Neural progenitor cell (in vitro differentiated cells): ENCODE measurements at regions not wholly inside any gene's neighbourhood (a gene's known extent, or its start where the extent isn't known, plus 50 kb on each side); places are given as distances from the start of the nearest gene placed in this dataset.

Experiments used
- EZH2 ChIP-seq: fragments of 200-600 bp; sonication (generic); IDR thresholded peaks from 2 replicates; pipeline ENCODE4 v1.6.1; 2017; ENCODE audit warnings: antibody characterized with exemption, mild to moderate bottlenecking, moderate library complexity
- EZH2phosphoT487 ChIP-seq: fragments of 200-600 bp; sonication (generic); IDR thresholded peaks from 2 replicates; pipeline ENCODE4 v1.6.1; 2017; ENCODE audit warnings: antibody characterized with exemption
- TF ChIP-seq, protein P1 (sequence below): fragments of 200-600 bp; sonication (generic); IDR thresholded peaks from 2 replicates; pipeline ENCODE4 v1.5.1; 2017; ENCODE audit warnings: antibody characterized with exemption, mild to moderate bottlenecking

DNA sequence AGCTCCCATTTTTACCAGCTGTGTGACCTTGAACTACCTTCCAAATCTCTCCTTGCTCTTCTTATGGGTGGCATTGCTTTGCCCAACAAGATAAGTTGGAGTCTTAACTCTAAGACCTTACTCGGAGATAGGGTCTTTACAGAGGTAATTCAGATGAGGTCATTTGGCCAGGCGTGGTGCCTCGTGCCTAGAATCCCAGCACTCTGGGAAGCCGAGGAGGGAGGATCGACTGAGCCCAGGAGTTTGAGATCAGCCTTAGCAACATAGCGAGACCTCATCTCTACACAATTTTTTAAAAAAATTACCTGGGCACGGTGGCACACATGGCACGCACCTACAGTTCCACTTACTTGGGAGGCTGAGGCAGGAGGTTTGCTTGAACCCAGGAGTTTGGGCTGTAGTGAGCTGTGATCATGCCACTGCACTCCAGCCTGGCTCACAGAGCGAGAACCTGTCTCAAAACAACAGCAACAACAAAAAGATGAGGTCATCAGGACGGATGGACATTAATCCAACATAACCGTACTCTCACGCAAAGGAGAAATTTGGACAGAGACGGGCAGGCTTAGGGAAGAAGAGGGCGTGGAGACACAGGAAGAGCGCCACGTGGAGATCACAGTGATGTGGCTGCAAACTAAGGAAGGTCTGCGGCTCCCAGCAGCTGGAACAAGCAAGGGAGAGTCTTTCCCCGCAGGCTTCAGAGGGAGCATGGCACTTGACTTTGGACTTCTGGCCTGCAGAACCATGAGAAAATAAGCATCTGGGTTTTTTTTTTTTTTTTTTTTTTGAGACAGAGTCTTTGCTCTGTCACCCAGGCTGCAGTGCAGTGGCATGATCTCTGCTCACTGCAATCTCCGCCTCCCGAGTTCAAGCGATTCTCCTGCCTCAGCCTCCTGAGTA lies 122.3 kb upstream of the CARD11 start:
- no peak for TF ChIP-seq EZH2phosphoT487
- TF ChIP-seq, protein P1, sequence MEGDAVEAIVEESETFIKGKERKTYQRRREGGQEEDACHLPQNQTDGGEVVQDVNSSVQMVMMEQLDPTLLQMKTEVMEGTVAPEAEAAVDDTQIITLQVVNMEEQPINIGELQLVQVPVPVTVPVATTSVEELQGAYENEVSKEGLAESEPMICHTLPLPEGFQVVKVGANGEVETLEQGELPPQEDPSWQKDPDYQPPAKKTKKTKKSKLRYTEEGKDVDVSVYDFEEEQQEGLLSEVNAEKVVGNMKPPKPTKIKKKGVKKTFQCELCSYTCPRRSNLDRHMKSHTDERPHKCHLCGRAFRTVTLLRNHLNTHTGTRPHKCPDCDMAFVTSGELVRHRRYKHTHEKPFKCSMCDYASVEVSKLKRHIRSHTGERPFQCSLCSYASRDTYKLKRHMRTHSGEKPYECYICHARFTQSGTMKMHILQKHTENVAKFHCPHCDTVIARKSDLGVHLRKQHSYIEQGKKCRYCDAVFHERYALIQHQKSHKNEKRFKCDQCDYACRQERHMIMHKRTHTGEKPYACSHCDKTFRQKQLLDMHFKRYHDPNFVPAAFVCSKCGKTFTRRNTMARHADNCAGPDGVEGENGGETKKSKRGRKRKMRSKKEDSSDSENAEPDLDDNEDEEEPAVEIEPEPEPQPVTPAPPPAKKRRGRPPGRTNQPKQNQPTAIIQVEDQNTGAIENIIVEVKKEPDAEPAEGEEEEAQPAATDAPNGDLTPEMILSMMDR: no peak
- TF ChIP-seq EZH2: no peak
